Smooth muscle cell (in vitro differentiated cells): ENCODE measurements at regions not wholly inside any gene's neighbourhood (a gene's known extent, or its start where the extent isn't known, plus 50 kb on each side); places are given as distances from the start of the nearest gene placed in this dataset.
A peak's percentile ranks its signal among the peaks of the same experiment; 100 is the strongest.

Source experiments
- DNase-seq: peaks from one replicate; lab custom pipeline; 2025; ENCODE audit not compliant: unreplicated experiment; lab: John Stamatoyannopoulos, UW
- H2AFZ ChIP-seq: fragments of 200-600 bp; sonication (generic); 2 replicates; pipeline ENCODE4 v1.6.0; 2016; ENCODE audit warnings: antibody characterized with exemption, low read depth, mild to moderate bottlenecking
- H3F3A ChIP-seq: fragments of 200-600 bp; sonication (generic); 2 replicates; pipeline ENCODE4 v1.6.0; 2017; ENCODE audit warnings: antibody characterized with exemption, low read depth
- H3K27ac ChIP-seq: fragments of 200-600 bp; sonication (generic); 2 replicates; pipeline ENCODE4 v1.5.1; 2016; ENCODE audit warnings: low read depth, mild to moderate bottlenecking
- H3K27me3 ChIP-seq: fragments of 200-600 bp; sonication (generic); 2 replicates; pipeline ENCODE4 v1.6.1; 2016; ENCODE audit warnings: low read depth, mild to moderate bottlenecking
- H3K36me3 ChIP-seq: fragments of 200-600 bp; sonication (generic); 2 replicates; pipeline ENCODE4 v1.5.1; 2016; ENCODE audit warnings: low read depth
- H3K4me1 ChIP-seq: fragments of 200-600 bp; sonication (generic); 2 replicates; pipeline ENCODE4 v1.5.1; 2016; ENCODE audit warnings: low read depth
- H3K4me2 ChIP-seq: fragments of 200-600 bp; sonication (generic); 2 replicates; pipeline ENCODE4 v1.6.0; 2016; ENCODE audit warnings: mild to moderate bottlenecking
- H3K4me3 ChIP-seq: fragments of 200-600 bp; sonication (generic); 2 replicates; pipeline ENCODE4 v1.5.1; 2016; ENCODE audit warnings: mild to moderate bottlenecking
- H3K79me2 ChIP-seq: fragments of 200-600 bp; sonication (generic); 2 replicates; pipeline ENCODE4 v1.6.0; 2016; ENCODE audit warnings: low read depth, mild to moderate bottlenecking
- H3K9ac ChIP-seq: fragments of 200-600 bp; sonication (generic); 2 replicates; pipeline ENCODE4 v1.6.0; 2016; ENCODE audit warnings: low read depth
- H3K9me3 ChIP-seq: fragments of 200-600 bp; sonication (generic); replicated peaks from 2 replicates; pipeline ENCODE4 v1.5.1; 2016; ENCODE audit warnings: low read depth
- H4K20me1 ChIP-seq: fragments of 200-600 bp; sonication (generic); 2 replicates; pipeline ENCODE4 v1.6.0; 2016; ENCODE audit warnings: low read depth
- WGBS: methylation state at CpG from one replicate; pipeline ENCODE4 v1.1.7; 2016; ENCODE audit warnings: low lambda C conversion rate; 5-methylcytosine and 5-hydroxymethylcytosine counted together
- TF ChIP-seq, protein P1 (sequence below): fragments of 200-600 bp; sonication (generic); IDR thresholded peaks from 2 replicates; pipeline ENCODE4 v1.5.1; 2017; ENCODE audit warnings: borderline replicate concordance, mild to moderate bottlenecking, antibody characterized with exemption; ENCODE audit not compliant: insufficient read depth, poor library complexity, severe bottlenecking

DNA sequence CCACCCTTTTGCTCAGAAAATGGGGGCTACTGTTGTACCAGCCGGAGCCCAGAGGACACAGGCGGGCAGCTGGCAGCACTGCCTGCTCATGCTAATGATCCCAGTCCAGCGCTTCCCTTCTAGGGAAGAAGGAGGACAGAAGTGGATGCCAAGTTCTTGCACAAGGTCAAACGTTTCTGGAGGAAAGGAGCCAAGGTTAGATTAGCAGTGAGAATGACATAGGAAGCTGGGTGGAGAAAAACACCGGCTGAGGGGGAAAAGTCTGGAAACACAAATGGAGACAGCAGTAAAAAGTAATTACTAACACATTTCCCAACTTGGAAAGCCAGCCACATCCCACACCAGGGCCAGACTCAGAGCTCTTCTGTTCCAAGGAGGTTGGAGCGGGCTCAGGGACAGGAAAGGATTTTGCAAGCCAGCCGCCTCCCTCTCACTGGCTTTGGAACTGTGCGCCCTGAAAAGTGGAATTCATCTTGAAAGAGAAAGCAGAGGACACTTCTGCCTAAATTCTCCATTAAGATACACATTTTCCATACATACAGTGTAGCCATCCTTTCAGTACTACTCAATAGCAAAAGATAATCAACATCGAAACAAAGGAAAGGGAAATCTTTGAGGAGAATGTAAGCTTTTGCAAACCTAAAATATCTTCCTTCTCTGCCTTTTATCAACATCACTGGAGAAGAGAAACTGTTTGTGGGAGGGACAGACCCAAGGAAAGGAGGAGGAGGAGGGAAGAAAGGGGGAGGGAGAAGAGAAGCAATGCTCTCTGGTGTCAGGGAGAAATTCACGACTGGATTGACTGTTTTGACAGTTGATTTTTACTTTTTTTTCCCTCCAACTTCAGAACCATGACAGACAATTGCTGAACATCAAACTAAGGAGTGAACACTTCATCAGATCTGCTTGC, 133.6 kb downstream of the CD47 start:
- H3K9me3 ChIP-seq: no peaks in the 10 kb centered on the region
- peak overlapping the region; percentile 73 for H3K4me2 ChIP-seq
- no peaks in the 10 kb centered on the region for H3K27me3 ChIP-seq
- no peaks in the 10 kb centered on the region for H3F3A ChIP-seq
- TF ChIP-seq, protein P1, sequence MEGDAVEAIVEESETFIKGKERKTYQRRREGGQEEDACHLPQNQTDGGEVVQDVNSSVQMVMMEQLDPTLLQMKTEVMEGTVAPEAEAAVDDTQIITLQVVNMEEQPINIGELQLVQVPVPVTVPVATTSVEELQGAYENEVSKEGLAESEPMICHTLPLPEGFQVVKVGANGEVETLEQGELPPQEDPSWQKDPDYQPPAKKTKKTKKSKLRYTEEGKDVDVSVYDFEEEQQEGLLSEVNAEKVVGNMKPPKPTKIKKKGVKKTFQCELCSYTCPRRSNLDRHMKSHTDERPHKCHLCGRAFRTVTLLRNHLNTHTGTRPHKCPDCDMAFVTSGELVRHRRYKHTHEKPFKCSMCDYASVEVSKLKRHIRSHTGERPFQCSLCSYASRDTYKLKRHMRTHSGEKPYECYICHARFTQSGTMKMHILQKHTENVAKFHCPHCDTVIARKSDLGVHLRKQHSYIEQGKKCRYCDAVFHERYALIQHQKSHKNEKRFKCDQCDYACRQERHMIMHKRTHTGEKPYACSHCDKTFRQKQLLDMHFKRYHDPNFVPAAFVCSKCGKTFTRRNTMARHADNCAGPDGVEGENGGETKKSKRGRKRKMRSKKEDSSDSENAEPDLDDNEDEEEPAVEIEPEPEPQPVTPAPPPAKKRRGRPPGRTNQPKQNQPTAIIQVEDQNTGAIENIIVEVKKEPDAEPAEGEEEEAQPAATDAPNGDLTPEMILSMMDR: no peak
- 48% methylated on average over 10 of the region's 10 CpGs for WGBS
- no peaks in the 10 kb centered on the region for H3K36me3 ChIP-seq
- no peaks in the 10 kb centered on the region for H3K79me2 ChIP-seq
- DNase-seq: peak; percentile 1
- no peaks in the 10 kb centered on the region for H4K20me1 ChIP-seq
- H2AFZ ChIP-seq: peak overlapping the region; percentile 75
- H3K4me3 ChIP-seq: peak overlapping the region; percentile 34
- no peak overlapping the region for H3K9ac ChIP-seq
- peak overlapping the region; percentile 46 for H3K27ac ChIP-seq
- no peaks in the 10 kb centered on the region for H3K4me1 ChIP-seq

DNA sequence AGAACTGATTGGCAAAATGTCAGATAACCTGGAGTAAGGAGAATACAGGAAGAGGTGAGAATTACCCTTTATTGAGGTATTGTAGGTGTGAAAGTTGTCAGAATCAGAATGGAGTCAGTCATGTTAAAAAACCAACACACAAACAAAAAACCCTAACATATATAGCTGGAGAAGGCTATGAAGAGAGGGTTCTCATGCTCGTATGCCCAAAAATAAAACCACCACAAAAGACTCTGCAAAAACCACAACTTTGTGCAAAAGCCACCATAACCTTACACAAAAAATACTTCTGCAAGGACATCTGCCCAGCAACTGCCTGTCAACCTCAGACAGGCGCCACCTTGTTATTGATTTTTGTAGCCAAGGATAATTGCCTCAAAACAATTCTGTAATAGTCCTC, 136.0 kb downstream of the CD47 start:
- DNase-seq: no peak
- Histone ChIP-seq H3K4me3 (no peak overlapping the region), H4K20me1 (no peaks in the 10 kb centered on the region)

DNA sequence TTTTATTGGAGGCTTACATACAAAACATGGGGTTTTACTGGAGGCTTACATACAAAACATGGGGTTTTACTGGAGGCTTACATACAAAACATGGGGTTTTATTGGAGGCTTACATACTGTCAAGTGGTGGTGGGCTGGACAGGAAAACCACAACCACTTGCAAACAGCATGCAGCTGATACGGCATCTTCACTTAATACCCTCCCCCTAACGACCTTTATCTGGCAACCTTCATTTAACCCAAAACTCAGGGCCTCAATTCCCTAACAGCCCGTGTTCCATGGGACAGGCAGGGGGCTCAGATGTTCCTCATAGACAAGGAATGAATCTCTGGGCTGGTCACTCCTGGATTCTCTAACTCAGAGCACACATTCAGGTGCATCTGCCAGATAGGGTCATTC, 137.1 kb downstream of the CD47 start:
- Histone ChIP-seq H3K27ac (no peak overlapping the region), H3K9me3 (no peaks in the 10 kb centered on the region), H4K20me1 (no peaks in the 10 kb centered on the region), H3K79me2 (no peaks in the 10 kb centered on the region), H3K27me3 (no peaks in the 10 kb centered on the region), H3F3A (no peaks in the 10 kb centered on the region), H3K4me3 (no peak overlapping the region), H3K9ac (no peak overlapping the region), H3K4me2 (no peak overlapping the region), H2AFZ (no peak overlapping the region), H3K4me1 (no peaks in the 10 kb centered on the region), H3K36me3 (no peaks in the 10 kb centered on the region)
- TF ChIP-seq, protein P1: no peak
- 32% methylated on average over 3 of the region's 3 CpGs for WGBS
- DNase-seq: no peak

More for the DNA sequence above, 136.0 kb downstream of the CD47 start:
- TF ChIP-seq, protein P1: no peak
- Histone ChIP-seq H3K36me3 (no peaks in the 10 kb centered on the region), H2AFZ (no peak overlapping the region), H3K4me2 (no peak overlapping the region), H3K4me1 (no peaks in the 10 kb centered on the region), H3K27me3 (no peaks in the 10 kb centered on the region), H3K9ac (no peak overlapping the region), H3K9me3 (no peaks in the 10 kb centered on the region), H3K79me2 (no peaks in the 10 kb centered on the region), H3K27ac (no peak overlapping the region), H3F3A (no peaks in the 10 kb centered on the region)
- 89% methylated on average over 2 of the region's 2 CpGs for WGBS

DNA sequence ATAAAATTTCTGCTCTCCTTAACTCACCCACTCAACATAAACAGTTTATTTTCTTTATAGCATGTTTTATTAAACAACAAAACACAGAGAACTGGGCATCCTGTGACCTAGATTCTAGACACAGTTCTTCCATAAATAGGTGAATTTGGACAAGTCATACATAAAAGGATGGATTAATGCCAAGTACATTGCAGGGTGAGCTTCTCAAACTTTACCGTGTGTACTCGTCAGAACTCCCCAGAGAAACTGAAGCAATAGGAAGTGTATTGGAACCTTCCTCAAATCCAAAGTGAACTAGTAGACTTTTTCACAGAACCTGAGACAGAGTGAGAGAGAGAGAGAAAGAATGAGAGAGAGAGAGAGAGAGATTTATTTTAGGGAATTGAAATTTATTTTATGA, 139.7 kb downstream of the CD47 start:
- Histone ChIP-seq H3K9me3 (no peaks in the 10 kb centered on the region), H2AFZ (no peak overlapping the region), H3K4me2 (no peak overlapping the region), H3K36me3 (no peaks in the 10 kb centered on the region), H3K4me3 (no peak overlapping the region), H4K20me1 (no peaks in the 10 kb centered on the region), H3K27ac (no peak overlapping the region), H3K9ac (no peak overlapping the region), H3F3A (no peaks in the 10 kb centered on the region), H3K79me2 (no peaks in the 10 kb centered on the region), H3K27me3 (no peaks in the 10 kb centered on the region), H3K4me1 (no peaks in the 10 kb centered on the region)
- 97% methylated on average over 2 of the region's 2 CpGs for WGBS
- no peak for DNase-seq
- TF ChIP-seq, protein P1: no peak
